GM18867 (cell line): ENCODE measurements at regions not wholly inside any gene's neighbourhood (a gene's known extent, or its start where the extent isn't known, plus 50 kb on each side); places are given as distances from the start of the nearest gene placed in this dataset.
"Not testable (repeated sequence)": the region's sequence is repeated elsewhere in the genome, so short reads cannot be mapped to it uniquely, and the experiment has no call there.

Experiments
- ATAC-seq: cut with Tn5 transposase; IDR thresholded peaks from one replicate; pipeline ENCODE4 v1.9.1; 2021; ENCODE audit warnings: mild to moderate bottlenecking, moderate library complexity; ENCODE audit not compliant: unreplicated experiment

DNA sequence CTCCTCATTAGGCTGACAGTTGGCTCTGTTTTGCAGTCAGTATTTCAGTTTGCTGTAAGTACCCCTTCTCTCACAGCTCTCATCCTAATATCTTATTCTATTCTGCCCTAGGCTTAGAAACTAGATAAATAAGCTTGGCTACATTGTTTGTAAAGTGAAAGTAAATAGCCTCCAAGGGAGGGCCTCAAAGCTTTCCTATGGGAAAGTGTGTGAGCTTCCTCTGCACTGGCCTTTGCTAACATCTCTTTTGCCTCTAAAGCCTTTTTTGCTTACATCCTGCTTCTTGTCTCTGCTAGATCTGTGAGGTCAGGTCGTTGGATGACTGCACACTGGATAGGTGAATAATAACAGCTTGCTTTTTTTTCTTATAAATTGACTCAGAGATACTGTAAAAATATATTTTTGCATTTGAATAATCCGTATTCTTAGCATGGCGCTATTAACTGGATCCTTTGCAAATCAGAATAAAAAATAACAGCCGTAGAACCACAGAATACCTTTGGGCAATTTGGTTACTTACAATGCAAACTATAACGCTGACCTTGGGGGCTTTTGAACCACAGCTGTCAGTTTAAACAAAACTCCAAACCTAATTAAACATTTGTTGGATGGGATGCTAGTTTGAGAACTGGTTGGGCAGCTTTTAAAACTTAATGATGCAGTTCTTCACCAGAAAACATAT is 55.1 kb downstream of the TTC6 start:
- ATAC-seq = no peak

DNA sequence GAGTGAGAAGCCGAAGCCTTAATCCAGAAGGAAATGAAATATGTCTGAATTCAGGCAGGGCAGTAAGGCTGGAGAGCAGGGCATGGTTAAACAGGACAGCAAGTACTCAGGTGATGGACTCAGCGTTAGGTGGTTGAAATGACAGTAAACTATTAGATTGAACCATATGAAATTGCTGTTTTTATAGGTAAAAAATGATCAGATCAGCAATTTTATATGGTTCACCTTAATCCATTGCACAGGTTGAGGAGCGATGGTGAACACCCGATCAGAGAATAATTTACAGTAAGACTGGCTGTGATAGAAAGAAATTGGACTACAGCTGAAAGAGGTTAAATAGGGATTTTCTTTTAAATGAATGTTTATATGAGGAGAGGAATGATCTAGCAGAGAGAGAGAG is 56.6 kb downstream of the TTC6 start:
- no peak for ATAC-seq

DNA sequence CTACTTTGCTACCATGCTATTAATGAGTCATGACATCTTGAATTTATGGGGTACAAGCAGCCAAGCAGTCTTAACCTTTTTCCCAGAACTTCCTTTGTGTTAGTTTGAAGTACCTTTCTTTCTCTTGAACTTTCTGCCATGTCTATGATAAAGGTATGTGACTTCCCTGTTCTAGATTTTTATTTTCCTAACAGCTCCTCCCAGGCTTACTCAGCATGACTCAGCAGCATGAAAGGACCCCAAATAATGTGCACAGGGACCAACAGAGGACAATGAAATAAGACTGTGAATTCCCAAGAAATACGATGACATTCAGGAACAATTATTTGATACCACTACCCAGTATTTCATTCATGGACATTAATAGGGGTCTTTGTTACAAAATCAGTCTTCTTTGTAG is 60.0 kb downstream of the TTC6 start:
- no peak for ATAC-seq

DNA sequence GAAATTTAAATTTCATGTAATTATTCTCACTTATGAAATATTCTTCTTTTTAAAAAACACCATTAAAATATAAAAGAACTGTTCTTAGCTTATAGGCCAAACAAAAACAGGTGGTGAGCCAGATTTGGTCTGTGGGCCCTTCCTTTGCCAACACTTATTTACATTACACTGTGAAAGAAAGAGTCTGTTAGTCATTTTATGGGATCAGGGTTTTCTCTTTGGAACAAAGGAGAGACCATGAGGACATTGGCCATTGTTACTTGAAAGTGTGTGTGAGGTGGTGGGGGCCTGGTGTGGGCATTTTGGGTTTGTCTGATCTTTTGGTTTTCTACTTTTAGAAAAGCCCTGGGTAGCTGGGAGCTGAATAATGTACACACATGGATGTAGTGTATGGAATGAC is 62.7 kb downstream of the TTC6 start:
- no peak for ATAC-seq

DNA sequence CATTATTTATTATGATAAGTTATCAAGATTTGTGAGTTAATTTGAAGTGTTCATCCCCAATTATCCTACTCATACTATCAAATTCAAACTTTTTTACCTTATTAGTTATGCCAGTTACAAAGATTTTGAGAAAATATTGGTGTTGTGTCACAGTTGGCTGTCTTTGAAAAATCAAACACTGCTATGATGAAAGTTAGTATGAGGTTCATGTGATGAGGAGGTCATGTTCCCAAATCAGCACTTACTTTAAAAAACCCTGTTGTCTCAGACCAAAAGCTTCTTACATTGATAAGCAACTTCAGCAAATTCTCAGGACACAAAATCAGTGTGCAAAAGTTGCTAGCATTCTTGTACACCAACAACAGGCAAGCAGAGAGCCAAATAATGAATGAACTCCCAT is 68.1 kb downstream of the TTC6 start:
- no peak for ATAC-seq

DNA sequence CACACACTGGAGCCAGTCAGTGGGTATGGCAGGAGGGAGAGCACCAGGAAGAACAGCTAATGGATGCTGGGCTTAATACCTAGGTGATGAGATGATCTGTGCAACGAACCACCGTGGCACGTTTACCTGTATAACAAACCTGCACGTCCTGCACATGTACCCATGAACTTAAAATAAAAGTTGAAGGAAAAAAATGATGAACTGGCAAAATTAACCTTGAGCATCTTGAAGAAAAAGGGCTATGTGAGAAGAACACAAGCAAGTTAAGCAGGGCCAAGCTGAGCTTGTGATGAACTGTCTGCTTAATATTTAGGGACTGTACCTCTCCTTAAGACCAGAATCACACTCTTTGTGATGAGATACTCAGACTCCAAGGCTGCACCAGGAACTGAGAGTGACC is 70.0 kb downstream of the TTC6 start:
- no peak for ATAC-seq

DNA sequence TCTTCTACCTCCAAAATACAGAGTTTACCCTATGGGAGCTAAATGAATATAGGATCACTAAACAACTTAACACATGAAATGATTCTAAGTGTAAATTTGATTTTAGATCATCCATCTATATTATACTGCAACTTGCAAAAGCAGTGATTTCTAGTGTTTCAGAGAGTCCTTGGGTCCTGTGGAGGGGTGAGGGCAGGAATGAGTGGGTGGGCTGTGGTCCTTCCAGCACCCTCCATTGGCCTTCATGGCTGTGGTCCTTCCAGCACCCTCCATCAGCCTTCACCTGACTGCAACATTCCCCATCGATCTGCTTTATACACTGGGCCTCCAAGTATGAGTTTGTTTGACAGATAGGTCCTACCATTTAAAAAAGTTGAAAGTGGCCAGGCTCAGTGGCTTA is 70.5 kb downstream of the TTC6 start:
- no peak for ATAC-seq

DNA sequence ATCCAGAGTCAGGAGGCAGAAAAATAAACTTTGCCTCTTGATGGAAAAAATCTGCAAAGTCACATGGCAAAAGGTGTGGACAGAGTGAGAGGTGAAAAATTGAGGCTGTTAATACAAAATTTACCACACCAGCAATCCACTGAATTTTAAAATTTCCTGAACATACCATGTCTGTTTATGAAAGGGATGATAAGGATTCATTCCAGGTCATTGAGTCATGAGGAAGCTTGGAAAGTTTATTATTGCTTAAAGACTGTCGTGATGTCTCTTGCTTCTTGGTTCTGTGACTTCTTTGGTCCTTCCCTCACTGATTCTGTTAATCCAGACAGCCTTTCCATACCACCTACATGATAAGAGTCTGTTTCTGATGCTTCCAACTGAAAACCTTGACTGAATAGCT is 73.2 kb downstream of the TTC6 start:
- no peak for ATAC-seq

DNA sequence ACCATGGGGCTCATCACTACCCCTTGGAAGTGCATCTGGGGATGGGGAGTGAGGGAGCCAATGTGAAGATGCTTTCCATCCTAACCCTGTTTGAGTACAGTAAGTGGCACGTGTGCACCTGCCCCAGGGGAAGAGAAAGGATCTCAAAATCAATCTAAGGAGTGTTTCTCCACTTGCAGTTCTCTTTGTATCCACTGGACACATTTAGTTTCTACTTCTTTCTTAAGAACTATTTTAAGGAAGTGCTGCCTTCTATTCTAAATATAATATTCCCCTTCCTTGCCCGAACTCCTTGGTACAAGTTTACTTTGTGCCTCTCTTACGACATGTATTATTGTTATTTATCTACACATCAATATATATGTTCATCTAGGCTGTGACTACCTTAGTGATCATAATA is 73.8 kb downstream of the TTC6 start:
- ATAC-seq = no peak

DNA sequence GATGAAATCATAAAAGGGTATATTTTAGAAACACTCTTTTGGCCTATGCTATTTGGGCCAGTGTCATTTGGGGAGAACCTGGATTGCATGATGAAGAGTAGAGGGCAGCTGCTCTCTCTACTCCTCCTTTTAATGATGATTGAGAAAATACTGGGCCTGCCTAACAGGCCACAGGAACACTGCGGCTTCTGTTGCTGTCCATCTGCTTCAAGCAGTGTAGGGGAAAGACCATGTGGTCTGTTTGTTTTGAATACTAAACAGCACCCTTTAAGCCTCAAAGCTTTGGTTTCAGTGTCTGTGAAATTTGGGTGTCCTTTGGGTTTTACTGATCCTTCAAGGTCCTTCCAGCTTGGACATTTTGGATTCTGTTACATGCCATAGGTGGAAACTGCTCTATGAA is 78.0 kb downstream of the TTC6 start:
- no peak for ATAC-seq

DNA sequence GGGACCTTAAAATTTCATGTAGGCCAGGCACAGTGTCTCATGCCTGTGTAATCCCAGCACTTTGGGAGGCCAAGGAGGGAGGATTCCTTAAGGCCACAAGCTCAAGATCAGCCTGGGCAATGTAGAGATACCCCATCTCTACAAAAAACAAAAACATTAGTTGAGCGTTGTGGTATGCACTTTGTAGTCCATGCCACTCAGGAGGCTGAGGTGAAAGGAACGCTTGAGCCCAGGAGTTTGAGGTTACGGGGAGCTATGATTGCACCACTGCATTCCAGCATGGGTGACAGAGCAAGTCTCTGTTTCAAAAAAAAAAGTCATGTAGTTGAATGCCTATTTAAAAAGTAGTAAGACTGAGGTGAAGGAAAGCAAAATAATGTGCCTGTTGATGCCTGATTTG is 83.5 kb downstream of the TTC6 start:
- ATAC-seq = no peak

DNA sequence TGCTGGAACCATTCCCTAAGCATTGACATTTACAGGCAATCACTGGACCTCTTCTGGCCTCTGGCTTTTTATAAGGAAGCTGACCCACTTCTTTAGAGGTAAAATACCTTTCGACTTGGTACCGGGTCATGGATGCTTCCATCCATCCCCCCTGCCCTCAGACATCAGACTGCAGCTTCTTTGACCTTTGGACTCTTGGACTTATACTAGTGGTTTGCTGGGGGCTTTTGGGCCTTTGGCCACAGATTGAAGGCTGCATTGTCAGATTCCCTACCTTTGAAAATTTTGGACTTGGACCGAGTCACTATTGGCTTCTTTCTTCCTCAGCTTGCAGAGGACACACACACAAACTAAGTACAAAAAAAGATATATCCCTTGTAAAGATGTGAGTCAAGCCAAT is 86.1 kb downstream of the TTC6 start:
- no peak for ATAC-seq

DNA sequence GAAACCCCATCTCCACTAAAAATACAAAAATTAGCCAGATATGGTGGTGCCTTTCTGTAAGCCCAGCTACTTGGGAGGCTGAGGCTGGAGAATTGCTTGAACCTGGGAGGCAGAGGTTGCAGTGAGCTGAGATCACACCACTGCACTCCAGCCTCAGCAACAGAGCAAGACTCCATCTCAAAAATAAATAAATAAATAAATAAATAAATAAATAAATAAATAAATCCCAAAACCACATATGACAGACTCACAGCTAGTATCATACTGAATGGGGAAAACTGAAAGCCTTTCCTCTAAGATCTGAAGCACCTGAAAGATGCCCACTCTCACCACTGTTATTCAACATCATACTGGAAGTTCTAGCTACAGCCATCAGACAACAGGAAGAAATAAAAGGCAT is 97.3 kb downstream of the TTC6 start:
- not testable (repeated sequence) for ATAC-seq

DNA sequence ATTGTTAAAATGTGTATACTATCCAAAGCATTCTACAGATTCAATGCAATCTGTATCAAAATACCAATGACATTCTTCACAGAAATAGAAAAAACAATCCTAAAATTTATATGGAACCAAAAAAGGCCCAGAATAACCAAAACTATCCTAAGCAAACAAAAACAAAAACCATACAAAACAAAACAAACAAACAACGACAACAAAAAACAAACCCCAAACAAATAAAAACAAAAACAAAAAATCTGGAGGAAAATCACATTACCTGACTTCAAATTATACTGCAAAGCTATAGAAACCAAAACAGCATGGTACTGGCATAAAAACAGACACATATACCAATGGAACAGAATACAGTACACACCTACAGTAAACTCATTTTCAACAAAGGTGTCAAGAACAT is 98.0 kb downstream of the TTC6 start:
- ATAC-seq = not testable (repeated sequence)

DNA sequence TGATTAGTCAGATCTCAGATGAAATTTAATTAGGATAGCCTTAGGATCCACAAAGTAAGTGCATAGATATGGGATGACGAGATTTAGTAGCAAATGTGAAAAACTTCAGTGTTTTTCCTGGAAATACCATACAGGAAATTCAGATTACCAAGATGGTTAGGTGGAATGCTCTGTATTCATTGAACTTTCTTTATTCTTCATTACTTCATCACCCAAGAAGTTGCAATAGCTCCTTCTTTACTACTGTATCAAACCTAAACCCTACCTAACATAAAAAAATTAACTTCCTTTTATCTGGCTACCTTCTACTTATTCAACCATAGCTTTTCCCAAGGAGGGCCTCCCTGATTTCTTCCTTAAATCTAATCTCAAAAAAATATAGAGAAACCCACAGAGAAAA is 100.4 kb downstream of the TTC6 start:
- ATAC-seq = no peak

DNA sequence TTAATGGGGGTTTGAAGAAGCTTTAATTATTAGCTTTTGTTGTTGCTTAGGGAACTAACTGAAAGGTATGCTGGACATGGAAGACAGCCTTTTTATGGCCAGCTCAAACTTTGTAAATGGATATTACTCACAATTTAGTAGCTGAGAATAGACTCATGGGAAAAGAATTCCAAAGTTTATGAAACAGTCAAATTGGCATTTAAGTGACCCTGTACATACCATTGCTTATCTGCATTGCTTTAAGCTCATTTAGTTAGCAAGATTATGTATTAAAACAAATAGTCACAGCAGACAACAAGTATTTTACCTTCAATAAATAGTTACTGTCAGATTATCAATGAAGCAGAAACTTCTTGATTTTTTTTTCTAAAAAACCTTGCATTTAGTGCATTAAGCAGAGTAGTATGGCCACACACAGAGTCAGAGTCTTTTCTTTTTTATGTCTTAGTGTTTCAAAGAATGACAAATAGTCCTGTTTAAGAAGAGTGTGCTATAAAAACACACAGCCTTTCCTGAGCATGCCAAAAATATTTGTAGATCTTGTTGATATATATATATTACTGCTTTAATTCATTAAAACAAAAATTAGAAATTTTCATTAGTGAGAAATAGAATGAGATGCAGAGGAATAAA is 102.2 kb downstream of the TTC6 start:
- no peak for ATAC-seq

DNA sequence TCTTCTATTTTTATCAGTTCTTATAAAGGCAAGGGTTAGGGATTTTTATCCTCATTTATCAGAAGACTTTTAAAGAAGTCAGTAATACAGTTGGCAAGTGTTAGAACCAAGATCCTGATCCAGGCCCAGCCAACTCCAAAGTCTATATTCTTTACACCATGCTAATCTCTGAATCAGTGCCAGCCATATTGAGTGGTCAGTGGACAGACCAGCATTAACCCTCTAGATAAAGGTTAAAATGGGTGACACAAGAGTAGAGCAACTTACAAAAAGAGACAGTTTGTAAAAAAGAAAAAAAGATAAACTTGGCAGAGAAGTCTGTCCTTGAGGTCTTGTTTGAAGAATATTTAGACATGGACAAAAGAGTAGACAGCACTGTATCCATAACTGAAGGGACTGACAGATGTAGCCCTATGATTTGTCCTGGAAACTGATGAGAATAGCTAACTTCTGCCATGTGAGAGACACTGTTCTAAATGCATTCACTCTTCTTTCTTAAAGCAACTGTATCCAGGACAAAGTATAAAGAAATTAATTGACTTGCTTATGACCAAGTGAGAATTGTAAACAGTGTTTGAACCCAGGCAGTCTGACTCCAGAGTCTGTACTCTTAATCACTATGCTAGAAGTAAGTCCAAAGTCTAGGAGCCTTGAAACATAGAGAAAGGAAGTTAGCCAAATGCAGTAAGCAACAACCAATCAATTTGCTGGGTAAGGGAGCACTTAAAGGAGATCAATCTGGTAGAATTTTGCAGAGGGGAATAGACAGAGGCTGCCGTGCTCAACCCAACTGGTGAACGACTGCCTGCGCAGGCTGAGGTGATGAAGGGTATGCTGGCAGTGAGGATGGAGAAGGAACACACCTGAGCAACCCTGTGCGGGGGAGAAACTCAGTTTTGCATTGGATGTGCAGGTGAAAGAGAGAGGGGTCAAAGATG is 103.7 kb downstream of the TTC6 start:
- ATAC-seq = no peak

DNA sequence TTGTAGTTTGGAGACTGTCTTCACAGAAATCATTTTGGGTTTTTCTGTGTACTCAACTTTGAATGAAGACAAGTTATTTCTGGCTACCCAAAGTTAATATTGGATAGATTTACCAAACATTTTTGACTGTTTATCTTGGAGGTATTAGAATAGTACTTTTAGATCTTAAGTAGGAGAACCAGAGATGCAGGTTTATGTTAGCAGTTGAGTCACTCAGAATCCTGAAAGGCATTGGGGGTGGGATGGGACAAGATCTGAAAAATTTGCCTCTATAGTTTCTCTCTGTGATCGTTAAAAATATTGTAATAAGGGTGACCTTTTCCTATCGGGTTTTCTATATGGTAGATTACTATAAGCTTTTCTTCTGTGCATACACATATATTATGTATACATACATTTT is 112.3 kb downstream of the TTC6 start:
- ATAC-seq = no peak

DNA sequence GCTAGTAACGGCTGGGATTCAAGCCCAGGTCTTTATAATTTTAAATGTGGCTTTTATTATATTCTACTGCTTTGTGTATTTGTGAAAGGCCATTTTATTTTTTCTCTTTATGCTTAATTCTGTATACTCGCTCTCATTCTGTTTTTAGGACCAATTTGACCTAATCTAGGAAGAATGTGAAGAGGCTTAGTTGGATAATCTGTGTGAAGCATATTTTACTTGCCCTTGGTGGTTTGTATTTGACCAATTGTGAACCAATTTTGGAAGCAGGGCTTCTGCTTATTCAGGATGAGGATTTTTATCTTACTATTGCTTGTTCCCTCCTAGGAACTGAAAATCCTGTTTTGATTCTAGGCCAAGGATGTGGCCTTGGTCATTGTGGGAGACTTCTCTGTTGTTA is 113.1 kb downstream of the TTC6 start:
- no peak for ATAC-seq

DNA sequence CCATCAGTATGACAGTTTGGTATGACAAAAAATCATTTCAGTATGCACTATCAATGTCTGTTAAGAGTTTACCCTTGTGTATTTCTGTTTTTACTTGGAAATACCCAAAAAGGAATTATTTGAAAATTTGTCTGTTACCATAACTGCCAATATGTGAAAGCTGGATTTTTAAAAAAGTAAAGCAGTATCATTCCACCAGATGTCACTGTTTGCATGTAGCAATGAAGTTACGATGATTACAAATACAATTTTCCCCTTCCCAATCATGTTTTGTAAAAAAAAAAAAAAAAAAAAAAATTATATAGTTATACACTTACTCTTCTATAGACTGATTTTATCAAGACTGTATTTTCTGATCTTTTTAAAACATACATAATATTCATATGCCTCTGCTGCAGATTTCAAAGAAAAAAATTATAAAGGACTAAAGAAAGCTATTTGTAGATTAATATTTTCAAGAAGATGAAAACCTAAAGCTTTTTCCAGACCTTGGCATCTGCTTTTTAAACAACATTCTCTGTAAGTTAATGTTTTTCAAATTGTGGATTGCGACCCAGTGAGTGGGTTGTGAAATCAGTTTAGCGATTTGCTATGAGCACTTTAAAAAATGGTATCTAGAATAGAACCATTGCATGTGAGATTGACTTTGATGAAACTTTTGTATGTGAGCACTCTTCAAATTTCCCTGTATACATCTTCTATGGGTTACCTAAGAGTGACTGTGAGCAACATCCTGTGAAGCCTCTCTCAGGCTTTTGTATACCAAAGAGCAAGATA is 114.2 kb downstream of the TTC6 start:
- no peak for ATAC-seq

DNA sequence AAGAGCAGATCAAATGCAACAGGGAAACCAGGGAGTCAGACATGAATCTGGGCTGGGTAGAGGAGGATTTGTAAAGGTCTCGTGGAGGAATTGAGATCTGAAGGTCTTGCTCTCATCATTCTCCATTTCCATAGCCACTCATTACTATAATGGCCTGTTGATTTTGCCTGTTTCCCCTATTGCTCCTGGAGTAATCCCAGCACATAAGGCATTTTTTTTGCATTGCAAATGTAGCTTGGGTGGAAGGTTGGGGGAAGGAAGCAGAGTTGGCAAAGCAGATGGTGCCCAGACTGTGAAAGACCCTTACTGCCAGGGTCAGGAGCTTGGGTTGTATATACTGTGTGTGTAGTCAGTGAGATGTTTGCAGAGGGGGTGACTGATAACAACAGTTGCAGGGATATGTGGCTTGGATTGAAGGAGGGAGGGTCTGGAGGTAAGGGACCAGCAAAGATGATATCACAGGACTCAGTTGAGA is 116.0 kb downstream of the TTC6 start:
- no peak for ATAC-seq
